NCI-H1930 (cell line): ENCODE measurements at regions not wholly inside any gene's neighbourhood (a gene's known extent, or its start where the extent isn't known, plus 50 kb on each side); places are given as distances from the start of the nearest gene placed in this dataset.
A peak's percentile ranks its signal among the peaks of the same experiment; 100 is the strongest.
"Not testable (repeated sequence)": the region's sequence is repeated elsewhere in the genome, so short reads cannot be mapped to it uniquely, and the experiment has no call there.

Experiments
- DNase-seq, 2 experiments: peaks; one replicate each; lab custom pipeline; 2025; lab: John Stamatoyannopoulos, UW

GRCh38 chr3:66933233-66933632 lies 64.9 kb upstream of the KBTBD8 start:
- no peak for DNase-seq

GRCh38 chr3:66934041-66934440 lies 64.1 kb upstream of the KBTBD8 start:
- DNase-seq = no peak

GRCh38 chr3:66934725-66935124 lies 63.4 kb upstream of the KBTBD8 start:
- DNase-seq = no peak

GRCh38 chr3:66937041-66937440 lies 61.1 kb upstream of the KBTBD8 start:
- DNase-seq = not testable (repeated sequence)

GRCh38 chr3:66938338-66938963 lies 59.7 kb upstream of the KBTBD8 start:
- DNase-seq = peak; percentile 9 to 58

GRCh38 chr3:66948041-66948440 lies 50.1 kb upstream of the KBTBD8 start:
- no peak for DNase-seq
